Common myeloid progenitor, CD34-positive (primary cell): ENCODE measurements at regions not wholly inside any gene's neighbourhood (a gene's known extent, or its start where the extent isn't known, plus 50 kb on each side); places are given as distances from the start of the nearest gene placed in this dataset.

ENCODE experiments used
- CTCF ChIA-PET: fragments of 350-600 bp; sonication (Branson Sonifier 250); formaldehyde crosslinking; loops from one replicate; lab custom pipeline; 2021; ENCODE audit warnings: antibody characterized with exemption; lab: Charles Lee
- POLR2A ChIA-PET: fragments of 350-600 bp; sonication (Branson Sonifier 250); formaldehyde crosslinking; loops from one replicate; lab custom pipeline; 2021; ENCODE audit warnings: antibody characterized with exemption; lab: Charles Lee
- DNase-seq, 3 donors: peaks; one replicate each; pipeline versions ENCODE4 v3.0.0 to v3.0.0-alpha.2; 2013
- H3K27ac ChIP-seq, 2 experiments: 1 replicate in 1 of 2; 2 replicates in 1 of 2; pipeline ENCODE4 v1.7.0; 2013; ENCODE audit warnings: inconsistent platforms in 2 of 2, low read length in 2 of 2, mild to moderate bottlenecking in 2 of 2, low read depth in 1 of 2, moderate library complexity in 1 of 2; ENCODE audit not compliant: severe bottlenecking in 2 of 2, insufficient read depth in 1 of 2, poor library complexity in 1 of 2
- H3K27me3 ChIP-seq, 5 experiments: replicated peaks in 2 of 5; 1 replicate in 3 of 5; 2 replicates in 2 of 5; pipeline versions ENCODE4 v1.6.1 to v1.7.0; 2013; ENCODE audit warnings: low read length in 4 of 5, mild to moderate bottlenecking in 2 of 5, moderate library complexity in 2 of 5, inconsistent platforms in 1 of 5; ENCODE audit not compliant: insufficient read depth in 5 of 5, control insufficient read depth in 4 of 5
- H3K36me3 ChIP-seq, 4 experiments: 1 replicate in 2 of 4; 2 replicates in 2 of 4; pipeline versions ENCODE4 v1.6.1 to v1.7.0; 2013; ENCODE audit warnings: low read length in 3 of 4, control low read depth in 1 of 4, mild to moderate bottlenecking in 1 of 4; ENCODE audit not compliant: control insufficient read depth in 4 of 4, insufficient read depth in 4 of 4
- H3K4me1 ChIP-seq, 4 experiments: 1 replicate in 3 of 4; 2 replicates in 1 of 4; pipeline versions ENCODE4 v1.6.1 to v1.7.1; 2013; ENCODE audit warnings: low read length in 3 of 4, mild to moderate bottlenecking in 3 of 4, control low read depth in 1 of 4, inconsistent platforms in 1 of 4, moderate library complexity in 1 of 4; ENCODE audit not compliant: control insufficient read depth in 4 of 4, insufficient read depth in 4 of 4; ENCODE audit errors: control extremely low read depth in 1 of 4
- H3K4me3 ChIP-seq, 7 experiments: 1 replicate in 4 of 7; 2 replicates in 3 of 7; pipeline versions ENCODE4 v1.5.1 to v1.7.0; 2013; ENCODE audit warnings: mild to moderate bottlenecking in 7 of 7, low read length in 6 of 7, moderate library complexity in 6 of 7, inconsistent platforms in 2 of 7, low read depth in 2 of 7, control low read depth in 1 of 7; ENCODE audit not compliant: insufficient read depth in 4 of 7, control insufficient read depth in 1 of 7; ENCODE audit errors: extremely low read depth in 1 of 7
- H3K9me3 ChIP-seq, 5 experiments: 1 replicate in 4 of 5; 2 replicates in 1 of 5; pipeline versions ENCODE4 v1.6.1 to v1.7.1; 2013; ENCODE audit warnings: low read length in 4 of 5, mild to moderate bottlenecking in 2 of 5, inconsistent platforms in 1 of 5, low read depth in 1 of 5, moderate library complexity in 1 of 5; ENCODE audit not compliant: control insufficient read depth in 4 of 5, insufficient read depth in 2 of 5; ENCODE audit errors: control extremely low read depth in 1 of 5
- WGBS: methylation state at CpG from one replicate; pipeline ENCODE4 v1.1.5; 2013; ENCODE audit not compliant: insufficient coverage; 5-methylcytosine and 5-hydroxymethylcytosine counted together

GRCh38 chr14:22484632-22485031, 104.4 kb downstream of the DAD1 start:
- CTCF ChIA-PET = interaction anchor here (1.8 to 16.1 kb wide), 3 partner anchors 8 to 92 kb away, joined by 6 to 366 read pairs (median 10); no protein-coding TSS in a partner anchor
- POLR2A ChIA-PET = interaction anchor here (0.6 kb wide), 1 partner anchor 26 kb away, joined by 3 read pairs; no protein-coding TSS in a partner anchor
- Histone ChIP-seq H3K27me3 (peaks cover 0 to 3% (median 0%) of the 10 kb centered on the region in 5 experiments), H3K4me1 (peaks cover 3 to 25% (median 21%) of the 10 kb centered on the region in 4 experiments), H3K4me3 (no peak overlapping the region), H3K27ac (no peak overlapping the region), H3K36me3 (no peaks in the 10 kb centered on the region), H3K9me3 (no peaks in the 10 kb centered on the region)
- no peak for DNase-seq
- 90% methylated on average over 3 of the region's 5 CpGs for WGBS

- POLR2A ChIA-PET = interaction anchor here (0.6 kb wide), 1 partner anchor 27 kb away, joined by 3 read pairs; no protein-coding TSS in a partner anchor
- H3K4me1 ChIP-seq = peaks cover 3 to 25% (median 21%) of the 10 kb centered on the region in 4 experiments
- H3K36me3 ChIP-seq = no peaks in the 10 kb centered on the region
- no peak for DNase-seq
- H3K9me3 ChIP-seq = no peaks in the 10 kb centered on the region
- WGBS = 90% methylated on average over 10 of the region's 10 CpGs
- no peak overlapping the region for H3K4me3 ChIP-seq
- peaks cover 0 to 3% (median 0%) of the 10 kb centered on the region in 5 experiments for H3K27me3 ChIP-seq
- CTCF ChIA-PET = interaction anchor here (1.8 to 16.1 kb wide), 3 partner anchors 8 to 91 kb away, joined by 6 to 366 read pairs (median 10); no protein-coding TSS in a partner anchor
- no peak overlapping the region for H3K27ac ChIP-seq
Observed at GRCh38 chr14:22483863-22484593, 105.0 kb downstream of the DAD1 start.

GRCh38 chr14:22482782-22483553, 106.1 kb downstream of the DAD1 start:
- Histone ChIP-seq H3K27me3 (peaks cover 0 to 3% (median 0%) of the 10 kb centered on the region in 5 experiments), H3K4me1 (peaks cover 6 to 25% (median 21%) of the 10 kb centered on the region in 4 experiments), H3K36me3 (no peaks in the 10 kb centered on the region), H3K27ac (no peak overlapping the region), H3K9me3 (no peaks in the 10 kb centered on the region), H3K4me3 (no peak overlapping the region)
- ChIA-PET CTCF (interaction anchor here (0.6 to 16.1 kb wide), 8 partner anchors 9 to 261 kb away, joined by 3 to 366 read pairs (median 4); no protein-coding TSS in a partner anchor), POLR2A (no interaction called here)
- peak in 1 of 3 donors; percentile 44 for DNase-seq
- WGBS = 84% methylated on average over 4 of the region's 6 CpGs

- ChIA-PET CTCF (interaction anchor here (0.7 to 16.1 kb wide), 11 partner anchors 9 to 176 kb away, joined by 3 to 366 read pairs (median 3); no protein-coding TSS in a partner anchor), POLR2A (no interaction called here)
- Histone ChIP-seq H3K36me3 (no peaks in the 10 kb centered on the region), H3K27ac (no peak overlapping the region), H3K4me3 (no peak overlapping the region), H3K9me3 (no peaks in the 10 kb centered on the region), H3K27me3 (peaks cover 0 to 2% (median 0%) of the 10 kb centered on the region in 5 experiments), H3K4me1 (peaks cover 6 to 25% (median 21%) of the 10 kb centered on the region in 4 experiments)
- WGBS = 85% methylated on average over 3 of the region's 8 CpGs
- no peak for DNase-seq
Observed at GRCh38 chr14:22482085-22482694, 106.8 kb downstream of the DAD1 start.

- Histone ChIP-seq H3K36me3 (no peaks in the 10 kb centered on the region), H3K27me3 (no peaks in the 10 kb centered on the region), H3K9me3 (no peaks in the 10 kb centered on the region), H3K4me1 (peaks cover 6 to 25% (median 21%) of the 10 kb centered on the region in 4 experiments), H3K27ac (no peak overlapping the region), H3K4me3 (no peak overlapping the region)
- CTCF ChIA-PET = interaction anchor here (0.7 to 16.1 kb wide), 9 partner anchors 10 to 177 kb away, joined by 3 to 366 read pairs (median 4); no protein-coding TSS in a partner anchor
- no peak for DNase-seq
- 52% methylated on average over 4 of the region's 4 CpGs for WGBS
- POLR2A ChIA-PET = no interaction called here
Observed at GRCh38 chr14:22481546-22481945, 107.5 kb downstream of the DAD1 start.

GRCh38 chr14:22479776-22480464, 109.1 kb downstream of the DAD1 start:
- Histone ChIP-seq H3K4me3 (no peak overlapping the region), H3K27me3 (no peaks in the 10 kb centered on the region), H3K4me1 (peaks cover 7 to 36% (median 21%) of the 10 kb centered on the region in 4 experiments), H3K9me3 (no peaks in the 10 kb centered on the region), H3K27ac (no peak overlapping the region), H3K36me3 (no peaks in the 10 kb centered on the region)
- ChIA-PET CTCF (interaction anchor here (0.6 to 16.1 kb wide), 15 partner anchors 8 to 256 kb away, joined by 3 to 366 read pairs (median 3); no protein-coding TSS in a partner anchor), POLR2A (no interaction called here)
- no peak for DNase-seq
- WGBS = 64% methylated on average over 2 of the region's 3 CpGs
